K562 (cell line): ENCODE measurements at regions not wholly inside any gene's neighbourhood (a gene's known extent, or its start where the extent isn't known, plus 50 kb on each side); places are given as distances from the start of the nearest gene placed in this dataset.
A peak's percentile ranks its signal among the peaks of the same experiment; 100 is the strongest.

Experiments used
- ATAC-seq: fragments of 200-7000 bp; cut with Tn5 transposase; 3 replicates; pipeline ENCODE4 v1.9.1; 2020; ENCODE audit warnings: moderate library complexity
- BruUV-seq: library from RNA; stranded (reverse); fragments of 400-500 nt; replicated peaks from 2 replicates; lab custom pipeline; 2021; lab: Mats Ljungman, UMichigan
- CTCF ChIA-PET: fragments of 300-600 bp; formaldehyde crosslinking; extraction: SDS; loops from one replicate; lab custom pipeline; 2021; ENCODE audit warnings: low intra/inter-chr PET ratio; lab: Yijun Ruan, JAX
- POLR2A ChIA-PET: fragments of 300-600, 350-650 bp; sonication (Branson Sonifier 250); formaldehyde crosslinking; extraction: SDS; loops from one replicate; lab custom pipeline; 2021; ENCODE audit warnings: antibody characterized with exemption, inconsistent platforms; lab: Yijun Ruan, JAX
- DNase-seq, 4 experiments: peaks; one replicate each; pipeline versions ENCODE4 v3.0.0 to v3.0.0-alpha.2; 2011 to 2018; ENCODE audit warnings: low spot score in 3 of 4, mixed read lengths in 3 of 4; ENCODE audit errors: extremely low read depth in 1 of 4
- FAIRE-seq: peaks from 2 replicates; lab custom pipeline; 2011; peaks lifted over from hg19 to GRCh38; lab: Jason Lieb, UNC
- H2AFZ ChIP-seq: 2 replicates; pipeline ENCODE4 v1.6.0; 2011; ENCODE audit warnings: low read depth, low read length, control low read depth, inconsistent platforms
- H3K27ac ChIP-seq: fragments of 200-600 bp; 3 replicates; pipeline ENCODE4 v1.8.0; 2011; ENCODE audit warnings: low read depth, mild to moderate bottlenecking, control low read depth, inconsistent platforms, low read length, moderate library complexity, mixed read lengths; ENCODE audit errors: extremely low read depth
- H3K27me3 ChIP-seq, 2 experiments: fragments of 300-600 bp in 1 of 2; 2 replicates in 1 of 2; 3 replicates in 1 of 2; pipeline versions ENCODE4 v1.6.0 to v1.8.0; 2011; ENCODE audit warnings: inconsistent platforms in 2 of 2, low read length in 2 of 2, mild to moderate bottlenecking in 1 of 2, mixed read lengths in 1 of 2, moderate library complexity in 1 of 2; ENCODE audit not compliant: control insufficient read depth in 2 of 2, insufficient read depth in 2 of 2
- H3K36me3 ChIP-seq: fragments of 300-600 bp; 3 replicates; pipeline ENCODE4 v1.8.0; 2011; ENCODE audit warnings: mild to moderate bottlenecking, low read length, inconsistent platforms; ENCODE audit not compliant: control insufficient read depth, insufficient read depth
- H3K4me1 ChIP-seq, 2 experiments: fragments of 200-600 bp in 1 of 2; replicated peaks in 1 of 2; 2 replicates in 1 of 2; 3 replicates in 1 of 2; pipeline versions ENCODE4 v1.5.1 to v1.8.0; 2011; ENCODE audit warnings: inconsistent platforms in 2 of 2, low read length in 2 of 2, mild to moderate bottlenecking in 1 of 2, mixed read lengths in 1 of 2, moderate library complexity in 1 of 2; ENCODE audit not compliant: control insufficient read depth in 2 of 2, insufficient read depth in 2 of 2
- H3K4me2 ChIP-seq: 2 replicates; pipeline ENCODE4 v1.6.1; 2011; ENCODE audit warnings: low read length, control low read depth, inconsistent platforms, mixed read lengths; ENCODE audit not compliant: insufficient read depth
- H3K4me3 ChIP-seq: fragments of 200-600 bp; sonication (generic), shearing (Covaris generic); 2 replicates; pipeline ENCODE4 v1.5.1; 2016; ENCODE audit warnings: control low read depth, inconsistent platforms
- H3K79me2 ChIP-seq: fragments of 200-600 bp; 3 replicates; pipeline ENCODE4 v1.8.0; 2011; ENCODE audit warnings: low read length, inconsistent platforms; ENCODE audit not compliant: control insufficient read depth, insufficient read depth
- H3K9ac ChIP-seq, 2 experiments: 2 replicates each; pipeline versions ENCODE4 v1.6.0 to v1.6.1; 2011; ENCODE audit warnings: low read depth in 2 of 2, low read length in 2 of 2, control low read depth in 1 of 2, inconsistent platforms in 1 of 2, mild to moderate bottlenecking in 1 of 2, mixed read lengths in 1 of 2; ENCODE audit not compliant: insufficient read depth in 1 of 2
- H3K9me1 ChIP-seq: one replicate; pipeline ENCODE4 v1.6.0; 2011; ENCODE audit warnings: inconsistent platforms, mild to moderate bottlenecking, low read length, moderate library complexity; ENCODE audit not compliant: control insufficient read depth, insufficient read depth
- H3K9me3 ChIP-seq: replicated peaks from 2 replicates; pipeline ENCODE4 v1.5.1; 2011; ENCODE audit warnings: low read depth, low read length, inconsistent platforms; ENCODE audit not compliant: control insufficient read depth, insufficient read depth
- H4K20me1 ChIP-seq: replicated peaks from 2 replicates; pipeline ENCODE4 v1.6.1; 2011; ENCODE audit warnings: low read length, inconsistent platforms, mixed read lengths; ENCODE audit not compliant: control insufficient read depth, insufficient read depth
- CBFA2T3 ChIP-seq: fragments of 450-650 bp; IDR thresholded peaks from 2 replicates; pipeline ENCODE4 v1.6.1; 2017
- CREM ChIP-seq: IDR thresholded peaks from 2 replicates; pipeline ENCODE4 v1.6.1; 2014; ENCODE audit warnings: antibody characterized with exemption, low read depth
- DNMT1 ChIP-seq: fragments of 450-650 bp; IDR thresholded peaks from 2 replicates; pipeline ENCODE4 v1.6.1; 2016; ENCODE audit warnings: antibody characterized with exemption, mild to moderate bottlenecking
- EGR1 ChIP-seq: fragments of 450-650 bp; conservative IDR thresholded peaks from 2 replicates; pipeline ENCODE4 v1.6.1; 2017; ENCODE audit warnings: mild to moderate bottlenecking
- FOSL1 ChIP-seq: fragments of 200-800 bp; sonication (Bioruptor generic); conservative IDR thresholded peaks from 2 replicates; pipeline ENCODE4 v1.6.1; 2016; ENCODE audit warnings: missing genetic modification characterization, missing compliant biosample characterization
- JUND ChIP-seq, 2 experiments: IDR thresholded peaks; 2 replicates in 1 of 2; 3 replicates in 1 of 2; pipeline ENCODE4 v1.6.1; 2011; ENCODE audit warnings: borderline replicate concordance in 2 of 2, low read depth in 2 of 2, low read length in 2 of 2, improper control_type of control experiment in 1 of 2, missing biosample characterization in 1 of 2, missing genetic modification characterization in 1 of 2, missing genetic modification reagents in 1 of 2
- KDM1A ChIP-seq, 2 experiments: fragments of 450-650 bp; IDR thresholded peaks; 2 replicates each; pipeline ENCODE4 v1.6.1; 2016; ENCODE audit warnings: mild to moderate bottlenecking in 2 of 2
- L3MBTL2 ChIP-seq: fragments of 450-650 bp; IDR thresholded peaks from 2 replicates; pipeline ENCODE4 v1.6.1; 2016; ENCODE audit warnings: mild to moderate bottlenecking, moderate library complexity
- MYC ChIP-seq, 2 experiments: fragments of 250-450 bp in 1 of 2; sonication (Bioruptor Pico) in 1 of 2; IDR thresholded peaks; 2 replicates each; pipeline versions ENCODE4 v1.5.1 to v1.6.1; 2012 to 2021; ENCODE audit warnings: low read depth in 2 of 2, borderline replicate concordance in 1 of 2, improper control_type of control experiment in 1 of 2, low read length in 1 of 2, mild to moderate bottlenecking in 1 of 2, moderate library complexity in 1 of 2
- RCOR1 ChIP-seq, 2 experiments: IDR thresholded peaks; 2 replicates each; pipeline ENCODE4 v1.6.1; 2012; ENCODE audit warnings: low read depth in 2 of 2, low read length in 2 of 2, borderline replicate concordance in 1 of 2, improper control_type of control experiment in 1 of 2
- RFX1 ChIP-seq: fragments of 450-650 bp; IDR thresholded peaks from 2 replicates; pipeline ENCODE4 v1.6.1; 2016; ENCODE audit warnings: mild to moderate bottlenecking, moderate library complexity
- SMARCE1 ChIP-seq: fragments of 450-650 bp; IDR thresholded peaks from 2 replicates; pipeline ENCODE4 v1.7.1; 2016; ENCODE audit warnings: mild to moderate bottlenecking
- SPI1 ChIP-seq: IDR thresholded peaks from 2 replicates; pipeline ENCODE4 v1.6.1; 2011; ENCODE audit warnings: low read depth, low read length, control low read depth, borderline replicate concordance
- TEAD4 ChIP-seq, 2 experiments: sonication (generic) in 1 of 2; formaldehyde crosslinking in 1 of 2; IDR thresholded peaks; 2 replicates each; pipeline versions ENCODE4 v1.6.1 to v1.8.0; 2012 to 2022; ENCODE audit warnings: borderline replicate concordance in 1 of 2, inconsistent platforms in 1 of 2, low read length in 1 of 2, mild to moderate bottlenecking in 1 of 2, missing genetic modification reagents in 1 of 2
- THRAP3 ChIP-seq: fragments of 450-650 bp; IDR thresholded peaks from 2 replicates; pipeline ENCODE4 v1.6.1; 2016; ENCODE audit warnings: mild to moderate bottlenecking, inconsistent platforms, borderline replicate concordance
- ZFX ChIP-seq: sonication (generic); formaldehyde crosslinking; IDR thresholded peaks from 2 replicates; pipeline ENCODE4 v1.8.0; 2022; ENCODE audit warnings: mild to moderate bottlenecking, missing genetic modification reagents, moderate library complexity
- ZNF134 ChIP-seq: fragments of 250-450 bp; sonication (Bioruptor Pico); conservative IDR thresholded peaks from 2 replicates; pipeline ENCODE4 v1.4.0; 2020
- ZNF239 ChIP-seq: fragments of 250-450 bp; sonication (Bioruptor Pico); IDR thresholded peaks from 2 replicates; pipeline ENCODE4 v1.4.0; 2020; ENCODE audit warnings: mild to moderate bottlenecking
- WGBS: fragments of 100-300 bp; shearing (Covaris generic); methylation state at CpG from one replicate; pipeline ENCODE4 v1.1.6; 2016; ENCODE audit warnings: low coverage, mixed read lengths; ENCODE audit not compliant: insufficient coverage; ENCODE audit errors: missing lambda C conversion rate; 5-methylcytosine and 5-hydroxymethylcytosine counted together
- in situ Hi-C: fragments of 300-500 bp; cut with MboI; formaldehyde crosslinking; loops from 4 replicates; pipeline ENCODE4 v1.15.0; 2018; ENCODE audit warnings: inconsistent platforms, mixed read lengths
- intact Hi-C: fragments of 100-400 bp; cut with micrococcal nuclease; formaldehyde crosslinking; loops from 2 replicates; pipeline ENCODE4 v1.14.2; 2022
- TF ChIP-seq, protein P1 (sequence below), 2 experiments: fragments of 450-650 bp in 1 of 2; sonication (generic) in 1 of 2; formaldehyde crosslinking in 1 of 2; IDR thresholded peaks in 1 of 2; conservative IDR thresholded peaks in 1 of 2; 2 replicates each; pipeline versions ENCODE4 v1.6.1 to v1.8.1; 2016 to 2023; ENCODE audit warnings: mild to moderate bottlenecking in 2 of 2, moderate library complexity in 2 of 2, inconsistent platforms in 1 of 2, missing genetic modification reagents in 1 of 2

DNA sequence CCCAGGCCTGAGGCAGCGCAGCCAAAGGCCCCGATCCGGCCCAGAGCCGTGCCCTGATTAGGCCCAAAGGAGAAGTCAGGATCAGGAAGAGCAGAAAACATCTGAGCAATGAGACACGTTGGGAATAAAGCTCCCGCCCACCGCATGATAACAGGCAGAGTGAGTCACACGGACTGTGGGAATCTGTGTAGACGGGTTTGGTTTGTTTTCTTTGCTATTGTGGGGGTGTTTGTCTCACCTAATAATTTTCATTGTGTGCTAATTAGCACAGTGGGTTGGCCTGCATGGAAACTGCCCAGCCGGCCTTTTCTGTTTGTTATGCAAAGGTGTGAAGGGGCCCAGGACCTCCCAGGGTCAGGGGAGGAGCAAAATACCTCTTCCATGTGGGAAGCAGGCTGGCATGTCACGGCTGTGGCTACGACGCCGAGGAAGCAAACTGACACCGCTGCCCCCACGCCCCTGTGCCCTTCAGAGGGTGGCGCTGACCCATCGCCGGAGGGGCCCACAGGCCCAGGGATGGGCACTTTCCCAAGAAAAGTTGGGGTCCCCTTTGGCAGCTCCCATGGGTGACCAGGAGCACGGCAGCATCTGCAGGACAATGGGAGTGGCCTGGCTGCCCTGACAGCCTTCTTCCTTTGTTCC is 68.4 kb upstream of the CTDP1 start:
- no TSS peak for BruUV-seq
- FAIRE-seq (no peak), ATAC-seq (peak; percentile 65), DNase-seq (peak; percentile 32 to 53 (median 40))
- in situ Hi-C loops: no loop called here
- H3K4me2 ChIP-seq: peak overlapping the region; percentile 27; the same call in 1 of the 2 replicates
- H3K79me2 ChIP-seq: no peaks in the 10 kb centered on the region
- no peaks in the 10 kb centered on the region for H4K20me1 ChIP-seq
- H3K27me3 ChIP-seq: peaks cover 0 to 14% of the 10 kb centered on the region in 2 experiments; a peak in 3 of 5 replicates
- ChIA-PET CTCF (no interaction called here), POLR2A (interaction anchor here (0.6 to 1.6 kb wide), 7 partner anchors 9 to 72 kb away, joined by 3 read pairs; no protein-coding TSS in a partner anchor)
- no peaks in the 10 kb centered on the region for H3K36me3 ChIP-seq
- intact Hi-C loops: no loop called here
- no peak overlapping the region for H3K4me3 ChIP-seq
- no peak overlapping the region for H3K27ac ChIP-seq
- 0 out of 2 replicates have a peak, but pooled peaks have one; percentile 62 for TF ChIP-seq ZNF134 (CRISPR knock-in tag)
- peak; percentile 76 for TF ChIP-seq FOSL1 (tag)
- 0 out of 2 replicates have a peak, but pooled peaks have one; percentile 10 for TF ChIP-seq CREM
- TF ChIP-seq RCOR1 (IDR thresholded peaks at IDR 0.05; ENCODE audit: borderline replicate concordance in 1 of 2, low read depth in 2 of 2, low read length in 2 of 2): peak in 1 of 2 experiments; percentile 58; a peak in 1 of 4 replicates
- peak; percentile 15; the same call in 1 of the 2 replicates for TF ChIP-seq CBFA2T3
- TF ChIP-seq SPI1: peak; percentile 28; the same call in 1 of the 2 replicates
- TF ChIP-seq TEAD4 (IDR thresholded peaks at IDR 0.05; ENCODE audit: low read length): 0 out of 2 replicates have a peak, but pooled peaks have one; percentile 16
- no peak for TF ChIP-seq TEAD4 (CRISPR knock-in tag; IDR thresholded peaks at IDR 0.05; ENCODE audit: borderline replicate concordance)
- TF ChIP-seq SMARCE1: 0 out of 2 replicates have a peak, but pooled peaks have one; percentile 19
- TF ChIP-seq JUND (IDR thresholded peaks at IDR 0.05; ENCODE audit: borderline replicate concordance, low read depth, low read length): peak; percentile 89
- peak; percentile 66; the same call in 1 of the 3 replicates for TF ChIP-seq JUND (tag; IDR thresholded peaks at IDR 0.05; ENCODE audit: borderline replicate concordance, low read depth, low read length)
- TF ChIP-seq, protein P1, sequence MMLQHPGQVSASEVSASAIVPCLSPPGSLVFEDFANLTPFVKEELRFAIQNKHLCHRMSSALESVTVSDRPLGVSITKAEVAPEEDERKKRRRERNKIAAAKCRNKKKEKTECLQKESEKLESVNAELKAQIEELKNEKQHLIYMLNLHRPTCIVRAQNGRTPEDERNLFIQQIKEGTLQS (IDR thresholded peaks at IDR 0.05): peak; percentile 58; the same call in 1 of the 2 replicates
- TF ChIP-seq, protein P1 (CRISPR knock-in tag; conservative IDR thresholded peaks at IDR 0.05): no peak
- TF ChIP-seq RFX1: no peak
- peak; percentile 69 for TF ChIP-seq ZFX
- peak in 1 of 2 experiments; percentile 22; a peak in 1 of 4 replicates for TF ChIP-seq KDM1A (IDR thresholded peaks at IDR 0.05)
- TF ChIP-seq THRAP3: no peak
- 0 out of 2 replicates have a peak, but pooled peaks have one; percentile 13 for TF ChIP-seq MYC (IDR thresholded peaks at IDR 0.05; ENCODE audit: low read depth, low read length)
- TF ChIP-seq MYC (CRISPR knock-in tag; IDR thresholded peaks at IDR 0.05; ENCODE audit: borderline replicate concordance, low read depth): no peak
- peak; percentile 48; the same call in 1 of the 2 replicates for TF ChIP-seq EGR1
- TF ChIP-seq DNMT1: no peak
- peak; percentile 32; the same call in 1 of the 2 replicates for TF ChIP-seq L3MBTL2
- TF ChIP-seq ZNF239 (CRISPR knock-in tag): no peak
- no peaks in the 10 kb centered on the region for H3K9me1 ChIP-seq
- H2AFZ ChIP-seq: no peak overlapping the region
- H3K4me1 ChIP-seq: peaks cover 11 to 68% of the 10 kb centered on the region in 2 experiments; a peak in 4 of 5 replicates
- peak overlapping the region in 1 of 2 experiments; percentile 64; a peak in 2 of 4 replicates for H3K9ac ChIP-seq
- 11% methylated on average over 13 of the region's 20 CpGs for WGBS
- no peaks in the 10 kb centered on the region for H3K9me3 ChIP-seq
